Skin epidermis (tissue), 12 donors: ENCODE measurements at regions not wholly inside any gene's neighbourhood (a gene's known extent, or its start where the extent isn't known, plus 50 kb on each side); places are given as distances from the start of the nearest gene placed in this dataset.
A peak's percentile ranks its signal among the peaks of the same experiment; 100 is the strongest.
"Not testable (repeated sequence)": the region's sequence is repeated elsewhere in the genome, so short reads cannot be mapped to it uniquely, and the experiment has no call there.

ENCODE experiments used
- H3K27ac ChIP-seq, 21 experiments: fragments of 200-600 bp; sonication (generic) in 11 of 21; one replicate each; pipeline ENCODE4 v1.5.0; 2020; ENCODE audit warnings: mild to moderate bottlenecking in 3 of 21, inconsistent platforms in 2 of 21, moderate library complexity in 2 of 21
- H3K4me3 ChIP-seq, 7 experiments: fragments of 200-600 bp; sonication (generic) in 2 of 7; one replicate each; pipeline ENCODE4 v1.5.0; 2020; ENCODE audit warnings: inconsistent platforms in 2 of 7, mild to moderate bottlenecking in 2 of 7, moderate library complexity in 1 of 7

DNA sequence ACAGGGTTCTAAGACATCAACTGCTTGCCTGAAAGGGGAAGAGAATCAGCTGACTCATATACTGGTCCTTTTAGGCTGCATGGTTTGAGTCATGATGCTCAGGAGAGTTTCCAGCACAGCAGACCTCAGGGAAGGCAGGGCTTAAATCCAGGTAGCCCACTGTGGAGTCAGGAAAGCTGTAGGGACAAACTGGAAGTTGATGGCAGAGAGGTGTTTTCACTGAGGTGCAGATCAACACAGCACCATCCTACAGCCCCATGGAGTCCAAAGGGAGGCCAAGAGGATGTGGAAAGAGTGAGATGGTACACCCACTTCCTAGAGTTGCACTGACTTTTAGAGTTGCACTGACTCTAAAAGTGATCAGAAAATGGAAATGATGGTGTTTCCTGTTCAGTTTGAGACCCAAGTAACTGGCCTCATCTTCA is 252.4 kb upstream of the DUSP10 start:
- peak overlapping the region in 11 of 21 experiments; percentile 2 to 71 (median 47) for H3K27ac ChIP-seq
- H3K4me3 ChIP-seq, result no peak overlapping the region

DNA sequence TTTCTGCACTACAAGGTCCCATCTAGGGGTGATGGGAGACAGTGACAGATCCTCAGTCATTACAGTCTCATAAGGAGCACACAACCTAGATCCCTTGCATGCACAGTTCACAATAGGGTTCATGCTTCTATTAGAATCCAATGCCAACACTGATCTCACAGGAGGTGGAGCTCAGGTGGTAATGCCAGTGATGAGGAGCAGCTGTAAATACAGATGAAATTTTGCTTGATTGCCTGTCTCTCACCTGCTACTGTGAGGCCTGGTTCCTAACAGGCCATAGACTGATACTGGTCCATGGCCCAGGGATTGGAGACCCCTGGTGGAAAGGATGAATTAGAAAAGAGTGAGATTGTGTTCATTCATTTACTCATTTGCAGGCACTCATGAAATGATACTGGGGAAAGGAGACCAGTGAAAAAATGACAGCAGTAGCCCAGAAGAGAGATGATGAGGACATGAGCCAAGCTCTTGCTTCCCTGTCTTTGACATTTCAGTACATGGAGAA is 251.6 kb upstream of the DUSP10 start:
- Histone ChIP-seq H3K27ac (peak overlapping the region in 5 of 21 experiments; percentile 2 to 71 (median 47)), H3K4me3 (no peak overlapping the region)

DNA sequence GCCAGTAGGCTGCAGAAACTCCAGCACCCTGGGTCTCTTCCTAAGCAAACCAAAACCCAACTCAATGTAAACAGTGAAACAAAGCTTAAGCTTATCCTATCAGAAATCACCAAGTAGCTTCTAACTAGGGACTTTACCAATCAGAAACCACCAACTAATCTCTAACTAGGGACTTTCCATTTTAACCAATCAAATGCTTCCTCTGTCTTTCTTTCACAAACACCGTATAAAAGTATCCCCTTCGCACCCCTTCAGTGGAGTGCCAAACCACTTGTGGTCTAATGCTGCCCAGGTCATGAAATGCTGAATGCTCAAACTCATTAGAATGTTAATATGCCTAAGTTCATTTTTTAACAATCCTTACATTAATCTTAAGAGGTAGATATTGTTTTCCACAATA is 250.5 kb upstream of the DUSP10 start:
- Histone ChIP-seq H3K27ac (peak overlapping the region in 1 of 21 experiments; percentile 5), H3K4me3 (no peak overlapping the region)

DNA sequence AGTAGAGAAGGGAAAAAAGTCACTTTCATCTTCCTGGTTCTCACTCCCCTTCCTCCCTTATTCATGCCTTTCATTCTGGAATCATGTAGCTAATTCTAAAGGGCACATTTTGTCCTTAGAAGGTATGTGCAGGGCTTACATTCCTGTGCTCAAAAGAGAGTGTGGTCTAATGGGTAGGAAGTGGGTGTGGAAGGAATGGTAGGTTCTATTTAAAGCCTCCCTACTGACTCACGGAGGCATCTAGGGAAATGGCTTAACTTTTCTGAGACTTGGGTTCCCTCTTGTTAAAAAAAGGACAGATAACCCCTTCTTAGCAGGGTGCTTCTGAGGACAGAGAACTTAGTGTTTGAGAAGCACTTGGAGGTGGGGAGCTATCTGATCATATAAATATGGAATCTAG is 249.3 kb upstream of the DUSP10 start:
- no peak overlapping the region for H3K4me3 ChIP-seq
- H3K27ac ChIP-seq, result no peak overlapping the region

DNA sequence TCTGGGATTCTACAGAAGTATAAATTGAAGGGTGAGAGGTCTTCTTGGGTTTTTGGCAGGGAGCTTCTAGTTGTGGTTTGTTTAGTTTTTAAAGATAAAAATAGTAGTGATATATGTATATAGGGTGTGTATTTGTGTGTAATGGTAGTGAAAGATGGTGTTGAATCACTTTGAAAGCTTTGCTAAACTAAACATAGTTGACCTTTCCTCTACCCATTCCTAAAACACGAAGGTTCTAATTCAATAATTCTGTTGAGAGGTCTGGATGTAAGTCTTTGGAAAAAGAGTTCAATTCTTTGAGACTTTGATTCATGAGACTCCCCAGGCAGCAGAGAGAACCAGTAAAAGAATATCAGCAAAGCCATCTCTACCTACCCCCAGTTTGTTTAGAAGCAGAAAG is 247.9 kb upstream of the DUSP10 start:
- Histone ChIP-seq H3K27ac (no peak overlapping the region), H3K4me3 (no peak overlapping the region)

DNA sequence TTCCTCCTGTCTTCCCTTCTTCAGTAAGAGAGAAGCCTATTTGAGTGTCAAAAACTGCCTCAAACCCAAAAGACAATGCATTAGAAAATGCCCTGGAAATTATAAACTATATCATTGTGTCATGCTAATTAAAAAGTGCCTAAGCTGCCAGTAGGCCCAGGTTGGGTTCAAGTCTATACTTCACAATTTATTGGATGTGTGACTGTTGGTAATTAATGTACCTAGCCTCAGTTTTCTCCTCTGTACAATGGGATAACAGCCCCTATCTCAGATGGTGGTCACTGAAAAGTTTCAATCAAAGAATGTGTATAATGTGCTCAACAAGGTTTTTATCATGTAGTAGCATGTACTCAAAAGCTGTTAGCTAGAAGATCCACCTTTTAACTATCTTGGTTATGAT is 246.9 kb upstream of the DUSP10 start:
- peak overlapping the region in 1 of 21 experiments; percentile 47 for H3K27ac ChIP-seq
- H3K4me3 ChIP-seq, result no peak overlapping the region

DNA sequence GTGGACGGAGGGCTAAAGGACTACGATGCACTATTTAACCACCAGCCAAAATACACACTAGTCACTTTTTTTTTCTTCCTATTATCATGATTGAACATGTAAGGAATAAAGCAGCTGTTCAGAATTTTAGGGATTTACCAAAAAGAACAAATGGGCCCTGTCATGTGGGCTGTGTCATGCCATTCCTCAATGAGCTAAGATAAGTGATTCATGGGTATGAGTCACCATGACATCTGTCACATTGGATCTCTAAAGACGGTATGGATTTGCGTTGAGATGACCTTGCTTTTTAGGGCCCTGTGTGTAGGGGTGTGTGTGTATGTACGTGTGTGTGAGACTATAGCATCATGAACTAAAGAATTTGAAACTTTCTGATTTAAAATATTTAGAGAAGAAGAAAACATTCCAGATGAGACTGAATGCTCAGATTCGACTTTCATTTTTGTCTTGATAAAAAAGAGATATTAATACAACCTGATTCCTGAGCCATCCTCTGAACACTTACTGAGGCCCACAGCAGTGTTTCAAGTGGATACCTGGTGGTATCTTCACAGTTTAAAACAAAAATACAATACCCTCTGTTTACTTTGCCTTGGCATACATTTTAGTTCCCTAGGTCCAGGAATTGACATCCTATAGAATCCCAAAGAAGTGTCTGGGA is 246.1 kb upstream of the DUSP10 start:
- Histone ChIP-seq H3K27ac (peak overlapping the region in 3 of 21 experiments; percentile 22 to 56 (median 47)), H3K4me3 (no peak overlapping the region)

DNA sequence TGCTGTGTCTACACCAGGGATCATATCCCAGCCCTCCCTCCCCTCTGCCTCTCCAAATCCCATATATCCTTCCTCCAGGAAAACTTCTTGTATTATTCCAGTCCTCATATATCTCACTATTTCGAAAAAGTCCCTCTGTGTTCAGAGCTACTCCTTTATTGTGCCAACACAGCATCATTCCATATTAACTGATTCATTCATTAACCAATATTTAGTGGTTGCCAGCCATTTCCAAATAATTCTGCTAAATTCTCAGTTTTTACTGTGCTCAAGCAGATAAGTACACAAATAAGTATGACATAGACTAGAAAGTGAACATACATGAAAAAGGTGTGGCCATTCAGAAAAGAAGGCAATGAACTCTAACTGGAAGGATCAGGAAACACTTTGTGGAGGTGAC is 241.6 kb upstream of the DUSP10 start:
- H3K27ac ChIP-seq, result peak overlapping the region in 1 of 21 experiments; percentile 39
- H3K4me3 ChIP-seq, result no peak overlapping the region

DNA sequence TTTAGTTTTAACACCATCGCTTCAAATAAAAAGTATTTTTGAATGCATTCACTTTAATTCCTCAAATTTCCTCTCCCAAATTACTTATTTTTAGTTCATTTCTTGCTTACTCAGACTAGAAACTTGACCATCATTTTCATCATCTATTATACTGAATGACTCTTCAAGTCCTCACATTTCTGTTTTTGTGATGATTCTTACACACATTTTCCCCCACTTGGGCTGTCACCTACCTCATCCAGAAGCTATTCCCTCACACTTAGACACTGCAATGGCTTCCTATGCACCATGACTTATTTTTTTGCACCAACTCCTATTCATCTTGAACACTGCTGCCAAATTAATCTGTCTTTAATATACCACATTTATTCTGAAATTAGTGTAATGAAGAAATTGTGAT is 239.6 kb upstream of the DUSP10 start:
- H3K27ac ChIP-seq, result no peak overlapping the region

DNA sequence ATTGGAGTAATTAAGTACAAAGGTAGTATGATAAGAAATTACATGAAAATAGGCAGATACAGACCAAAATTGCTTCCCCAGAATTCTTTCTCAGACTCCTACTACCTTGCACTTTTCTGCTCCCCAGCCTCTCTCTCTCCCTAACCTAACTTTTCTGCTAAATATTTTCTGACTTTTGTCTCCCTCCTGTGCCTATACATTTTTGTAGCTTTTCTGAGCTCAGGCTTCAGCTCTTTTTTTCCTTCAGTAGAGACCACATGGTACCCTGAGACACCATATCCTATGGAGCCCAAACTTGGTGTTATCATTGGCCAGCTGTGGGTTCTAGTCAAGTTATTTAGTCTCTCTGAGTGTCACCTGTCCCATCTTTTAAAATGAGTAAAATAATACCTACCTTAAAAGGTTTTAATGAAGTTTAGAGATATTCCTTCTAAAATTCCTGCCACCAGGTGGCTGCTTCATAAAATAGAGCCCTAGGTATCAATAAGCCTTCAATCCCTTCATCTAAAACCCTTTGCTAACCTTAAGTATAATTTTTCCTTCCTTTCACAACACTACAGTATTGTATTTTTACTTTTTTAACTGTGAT is 237.6 kb upstream of the DUSP10 start:
- Histone ChIP-seq H3K4me3 (no peak overlapping the region), H3K27ac (no peak overlapping the region)

More for the DNA sequence above, 239.6 kb upstream of the DUSP10 start:
- no peak overlapping the region for H3K4me3 ChIP-seq

DNA sequence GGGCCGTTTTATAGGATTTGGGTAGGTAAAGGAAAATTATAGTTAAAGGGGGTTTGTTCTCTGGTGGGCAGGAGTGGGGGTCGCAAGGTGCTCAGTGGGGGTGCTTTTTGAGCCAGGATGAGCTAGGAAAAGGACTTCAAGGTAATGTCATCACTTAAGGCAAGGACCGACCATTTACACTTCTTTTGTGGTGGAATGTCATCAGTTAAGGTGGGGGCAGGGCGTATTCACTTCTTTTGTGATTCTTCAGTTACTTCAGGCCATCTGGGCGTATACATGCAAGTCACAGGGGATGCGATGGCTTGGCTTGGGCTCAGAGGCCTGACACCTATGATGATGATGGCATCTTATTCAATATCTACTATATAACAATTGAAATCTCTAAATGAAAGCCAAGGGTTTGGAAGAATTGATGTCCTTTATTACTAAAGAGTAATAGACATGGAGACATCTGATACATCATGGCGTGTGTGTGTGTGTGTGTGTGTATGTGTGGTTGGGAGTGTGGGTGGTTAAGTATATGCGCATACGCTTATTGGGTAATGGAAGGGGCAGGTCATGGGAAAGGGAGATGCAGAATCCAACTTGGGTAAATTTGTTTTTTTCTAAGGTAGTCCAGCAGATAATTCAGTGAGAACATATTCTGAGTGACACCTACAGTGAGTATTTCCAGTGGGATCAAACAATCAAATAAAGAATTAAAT is 236.9 kb upstream of the DUSP10 start:
- not testable (repeated sequence) for H3K4me3 ChIP-seq, H3K27ac ChIP-seq

DNA sequence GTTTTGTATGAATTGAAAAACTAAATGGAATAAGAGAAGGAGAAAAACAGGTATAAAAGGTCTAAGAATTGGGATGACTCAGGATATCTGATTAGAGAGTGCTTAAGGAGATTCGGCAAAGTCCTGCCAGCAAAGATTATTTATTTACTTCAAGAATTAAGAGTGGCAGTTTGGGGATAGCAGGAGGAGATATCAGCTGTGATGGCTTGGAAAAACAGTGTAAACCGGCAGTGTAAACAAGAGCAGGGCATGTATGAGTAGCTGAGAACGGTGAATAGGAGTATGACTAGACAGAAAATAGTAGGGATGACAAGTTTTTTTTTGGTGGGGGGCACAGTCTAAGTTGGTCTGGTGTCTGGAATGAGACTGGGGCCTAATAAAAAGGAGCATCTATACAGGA is 231.9 kb upstream of the DUSP10 start:
- not testable (repeated sequence) for H3K4me3 ChIP-seq, H3K27ac ChIP-seq

DNA sequence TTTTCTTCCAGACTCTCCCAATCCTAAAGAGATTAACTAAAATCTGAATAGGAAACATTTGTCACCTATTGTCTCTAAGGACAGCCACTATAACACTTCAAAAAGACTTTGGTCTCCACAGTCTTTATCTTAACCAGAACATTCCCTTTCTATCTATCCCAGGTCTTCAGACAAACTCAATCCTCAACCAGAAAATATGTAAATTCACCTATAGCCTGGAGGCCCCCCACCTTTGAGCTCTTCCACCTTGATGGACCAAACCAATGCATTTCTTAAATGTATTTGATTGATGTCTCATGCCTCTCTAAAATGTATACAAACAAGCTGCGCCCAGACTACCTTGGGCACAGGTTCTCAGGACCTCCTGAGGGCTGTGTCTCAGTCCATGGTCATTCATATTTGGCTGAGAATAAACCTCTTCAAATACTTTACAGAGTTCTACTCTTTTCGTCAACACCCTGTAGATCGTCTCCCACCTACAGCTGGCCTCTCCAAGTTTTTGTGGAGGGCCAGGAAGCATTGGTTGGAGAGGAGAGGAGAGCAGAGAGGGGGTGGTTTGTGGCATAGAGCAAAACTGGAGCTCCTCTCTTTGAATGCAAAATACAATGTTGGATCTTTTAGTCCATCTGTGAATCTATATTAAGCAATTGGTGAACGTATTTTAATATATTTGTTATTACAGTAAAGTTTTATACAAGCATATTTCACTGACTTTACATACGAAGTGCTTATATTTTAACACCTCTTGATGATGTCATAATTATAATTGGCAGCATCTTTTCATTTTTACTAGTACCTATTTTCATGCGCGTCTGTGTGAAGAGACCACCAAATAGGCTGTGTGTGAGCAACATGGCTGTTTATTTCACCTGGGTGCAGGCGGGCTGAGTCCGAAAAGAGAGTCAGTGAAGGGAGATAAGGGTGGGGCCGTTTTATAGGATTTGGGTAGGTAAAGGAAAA is 230.7 kb upstream of the DUSP10 start:
- Histone ChIP-seq H3K4me3 (no peak overlapping the region), H3K27ac (no peak overlapping the region)

DNA sequence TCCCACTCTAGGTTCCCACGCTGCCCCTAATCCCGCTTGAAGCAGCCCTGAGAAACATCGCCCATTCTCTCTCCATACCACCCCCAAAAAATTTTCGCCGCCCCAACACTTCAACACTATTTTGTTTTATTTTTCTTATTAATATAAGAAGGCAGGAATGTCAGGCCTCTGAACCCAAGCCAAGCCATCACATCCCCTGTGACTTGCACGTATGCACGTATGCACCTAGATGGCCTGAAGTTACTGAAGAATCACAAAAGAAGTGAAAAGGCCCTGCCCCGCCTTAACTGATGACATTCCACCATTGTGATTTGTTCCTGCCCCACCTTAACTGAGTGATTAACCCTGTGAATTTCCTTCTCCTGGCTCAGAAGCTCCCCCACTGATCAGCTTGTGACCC is 229.1 kb upstream of the DUSP10 start:
- not testable (repeated sequence) for H3K4me3 ChIP-seq, H3K27ac ChIP-seq

DNA sequence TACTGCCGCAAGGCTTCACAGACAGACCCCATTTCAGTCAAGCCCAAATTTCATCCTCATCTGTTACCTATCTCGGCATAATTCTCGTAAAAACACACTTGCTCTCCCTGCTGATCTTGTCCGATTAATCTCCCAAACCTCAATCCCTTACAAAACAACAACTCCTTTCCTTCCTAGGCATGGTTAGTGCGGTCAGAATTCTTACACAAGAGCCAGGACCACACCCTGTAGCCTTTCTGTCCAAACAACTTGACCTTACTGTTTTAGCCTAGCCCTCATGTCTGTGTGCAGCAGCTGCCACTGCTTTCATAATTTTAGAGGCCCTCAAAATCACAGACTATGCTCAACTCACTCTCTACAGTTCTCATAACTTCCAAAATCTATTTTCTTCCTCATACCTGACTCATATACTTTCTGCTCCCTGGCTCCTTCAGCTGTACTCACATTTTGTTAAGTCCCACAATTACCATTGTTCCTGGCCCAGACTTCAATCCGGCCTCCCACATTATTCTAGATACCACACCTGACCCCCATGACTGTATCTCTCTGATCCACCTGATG is 227.5 kb upstream of the DUSP10 start:
- not testable (repeated sequence) for H3K4me3 ChIP-seq
- peak overlapping the region in 1 of 21 experiments; percentile 10 for H3K27ac ChIP-seq

DNA sequence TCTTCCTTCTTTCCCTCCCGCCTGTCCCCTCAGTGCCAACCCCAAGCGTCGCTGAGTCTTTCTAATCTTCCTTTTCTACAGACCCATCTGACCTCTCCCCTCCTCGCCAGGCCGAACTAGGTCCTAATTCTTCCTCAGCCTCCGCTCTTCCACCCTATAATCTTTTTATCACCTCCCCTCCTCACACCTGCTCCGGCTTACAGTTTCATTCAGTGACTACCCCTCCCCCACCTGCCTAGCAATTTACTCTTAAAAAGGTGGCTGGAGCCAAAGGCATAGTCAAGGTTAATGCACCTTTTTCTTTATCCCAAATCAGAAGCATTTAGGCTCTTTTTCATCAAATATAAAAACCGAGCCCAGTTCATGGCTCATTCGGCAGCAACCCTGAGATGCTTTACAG is 225.6 kb upstream of the DUSP10 start:
- not testable (repeated sequence) for H3K27ac ChIP-seq, H3K4me3 ChIP-seq

DNA sequence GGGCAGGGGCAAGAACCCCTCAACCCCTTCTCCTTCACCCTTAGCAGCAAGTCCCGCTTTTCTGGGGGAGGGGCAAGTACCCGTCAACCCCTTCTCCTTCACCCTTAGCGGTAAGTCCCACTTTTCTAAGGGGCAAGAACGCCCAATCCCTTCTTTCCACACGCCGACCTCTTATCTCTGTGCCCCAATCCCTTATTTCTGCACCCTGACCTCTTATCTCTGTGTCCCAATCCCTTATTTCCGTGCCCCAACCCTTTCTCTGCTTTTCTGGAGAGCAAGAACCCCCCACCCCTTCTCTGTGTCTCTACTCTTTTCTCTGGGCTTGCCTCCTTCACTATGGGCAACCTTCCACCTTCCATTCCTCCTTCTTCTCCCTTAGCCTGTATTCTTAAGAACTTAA is 225.0 kb upstream of the DUSP10 start:
- not testable (repeated sequence) for H3K27ac ChIP-seq, H3K4me3 ChIP-seq

DNA sequence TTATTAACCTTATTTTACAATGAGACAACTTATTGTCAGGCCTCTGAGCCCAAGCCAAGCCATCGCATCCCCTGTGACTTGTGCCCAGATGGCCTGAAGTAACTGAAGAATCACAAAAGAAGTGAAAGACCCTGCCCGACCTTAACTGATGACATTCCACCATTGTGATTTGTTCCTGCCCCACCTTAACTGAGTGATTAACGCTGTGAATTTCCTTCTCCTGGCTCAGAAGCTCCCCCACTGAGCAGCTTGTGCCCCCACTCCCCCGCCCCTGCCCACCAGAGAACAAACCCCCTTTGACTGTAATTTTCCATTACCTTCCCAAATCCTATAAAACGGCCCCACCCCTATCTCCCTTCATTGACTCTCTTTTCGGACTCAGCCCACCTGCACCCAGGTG is 224.0 kb upstream of the DUSP10 start:
- not testable (repeated sequence) for H3K27ac ChIP-seq, H3K4me3 ChIP-seq

DNA sequence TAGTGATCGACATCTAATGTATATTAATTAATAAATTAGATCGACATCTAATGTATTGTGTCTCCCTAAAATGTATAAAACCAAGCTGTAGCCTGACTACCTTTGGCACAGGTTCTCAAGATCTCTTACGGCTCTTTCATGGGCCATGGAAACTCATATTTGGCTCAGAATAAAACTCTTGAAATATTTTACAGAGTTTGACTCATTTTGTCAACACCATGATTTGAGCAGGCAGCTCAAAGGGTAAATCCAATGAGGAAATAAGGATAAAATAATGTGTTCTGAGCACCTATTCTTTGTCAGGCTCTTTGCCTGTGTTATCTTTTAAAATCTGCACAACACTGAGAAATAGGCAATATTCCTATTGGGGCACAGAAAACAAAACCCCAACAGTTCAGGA is 223.4 kb upstream of the DUSP10 start:
- H3K4me3 ChIP-seq, result no peak overlapping the region
- H3K27ac ChIP-seq, result no peak overlapping the region

DNA sequence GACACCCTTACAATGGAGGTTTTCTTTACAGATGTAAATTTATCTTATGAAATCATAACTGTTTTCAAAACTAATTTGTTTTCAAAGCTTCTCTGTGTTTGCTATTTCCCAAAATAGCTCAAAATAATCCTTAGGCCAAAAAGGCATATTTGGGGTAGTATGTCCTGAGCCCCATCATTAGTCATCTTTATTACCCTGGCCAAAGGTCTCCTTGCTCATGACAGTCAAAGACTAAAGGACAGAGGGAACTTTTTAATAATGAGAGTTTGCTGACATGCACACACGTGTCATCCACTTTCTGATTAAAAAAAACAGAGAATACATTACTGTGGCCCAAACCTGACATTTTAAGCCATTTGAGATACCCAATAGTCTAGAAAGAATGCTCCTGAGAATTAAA is 221.9 kb upstream of the DUSP10 start:
- Histone ChIP-seq H3K4me3 (no peak overlapping the region), H3K27ac (no peak overlapping the region)
